Adrenal gland (tissue), 5 donors: ENCODE measurements at regions not wholly inside any gene's neighbourhood (a gene's known extent, or its start where the extent isn't known, plus 50 kb on each side); places are given as distances from the start of the nearest gene placed in this dataset.

Source experiments
- POLR2A ChIP-seq, 2 donors: fragments of 450-650 bp; IDR thresholded peaks; one replicate each; pipeline ENCODE4 v1.6.1; 2017; ENCODE audit warnings: antibody characterized with exemption in 2 of 2, mild to moderate bottlenecking in 2 of 2, moderate library complexity in 1 of 2
- TF ChIP-seq, protein P1 (sequence below), 6 experiments: fragments of 450-650 bp in 4 of 6; fragments of 200-600 bp in 2 of 6; sonication (generic) in 1 of 6; IDR thresholded peaks; 1 replicate in 5 of 6; 2 replicates in 1 of 6; pipeline versions ENCODE4 v1.5.1 to v1.8.0; 2016 to 2021; ENCODE audit warnings: antibody characterized with exemption in 6 of 6, mild to moderate bottlenecking in 2 of 6, moderate library complexity in 1 of 6
- donor health status: DM: no; HTN: no; CAD: no.

DNA sequence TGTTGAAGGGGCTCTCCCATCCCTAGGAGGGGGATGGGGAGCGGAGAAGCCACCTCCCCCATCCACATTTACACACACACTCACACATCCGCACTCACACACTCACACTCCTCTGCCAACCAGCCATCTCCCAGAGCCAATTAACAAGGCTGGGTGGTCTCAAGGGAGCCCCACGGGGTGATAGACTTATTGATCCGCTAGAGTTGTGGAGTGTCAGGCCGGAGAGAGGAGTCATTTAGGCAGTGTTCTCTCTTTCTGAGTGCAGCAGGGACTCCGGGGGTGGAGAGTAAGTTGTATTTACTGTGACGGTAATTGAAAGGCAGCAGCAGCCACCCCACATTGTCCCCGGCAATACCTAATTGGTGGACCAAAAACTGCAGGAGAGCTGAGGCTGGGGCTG is 61.6 kb downstream of the KLHDC7A start:
- TF ChIP-seq POLR2A (IDR thresholded peaks at IDR 0.05) = no peak
- TF ChIP-seq, protein P1, sequence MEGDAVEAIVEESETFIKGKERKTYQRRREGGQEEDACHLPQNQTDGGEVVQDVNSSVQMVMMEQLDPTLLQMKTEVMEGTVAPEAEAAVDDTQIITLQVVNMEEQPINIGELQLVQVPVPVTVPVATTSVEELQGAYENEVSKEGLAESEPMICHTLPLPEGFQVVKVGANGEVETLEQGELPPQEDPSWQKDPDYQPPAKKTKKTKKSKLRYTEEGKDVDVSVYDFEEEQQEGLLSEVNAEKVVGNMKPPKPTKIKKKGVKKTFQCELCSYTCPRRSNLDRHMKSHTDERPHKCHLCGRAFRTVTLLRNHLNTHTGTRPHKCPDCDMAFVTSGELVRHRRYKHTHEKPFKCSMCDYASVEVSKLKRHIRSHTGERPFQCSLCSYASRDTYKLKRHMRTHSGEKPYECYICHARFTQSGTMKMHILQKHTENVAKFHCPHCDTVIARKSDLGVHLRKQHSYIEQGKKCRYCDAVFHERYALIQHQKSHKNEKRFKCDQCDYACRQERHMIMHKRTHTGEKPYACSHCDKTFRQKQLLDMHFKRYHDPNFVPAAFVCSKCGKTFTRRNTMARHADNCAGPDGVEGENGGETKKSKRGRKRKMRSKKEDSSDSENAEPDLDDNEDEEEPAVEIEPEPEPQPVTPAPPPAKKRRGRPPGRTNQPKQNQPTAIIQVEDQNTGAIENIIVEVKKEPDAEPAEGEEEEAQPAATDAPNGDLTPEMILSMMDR (IDR thresholded peaks at IDR 0.05) = no peak
